NCI-H748 treated with DMSO at 0.1 percent for 48 hours (cell line): ENCODE measurements at regions not wholly inside any gene's neighbourhood (a gene's known extent, or its start where the extent isn't known, plus 50 kb on each side); places are given as distances from the start of the nearest gene placed in this dataset.
"Not testable (repeated sequence)": the region's sequence is repeated elsewhere in the genome, so short reads cannot be mapped to it uniquely, and the experiment has no call there.

Experiments used
- DNase-seq: peaks from one replicate; lab custom pipeline; 2025; lab: John Stamatoyannopoulos, UW

DNA sequence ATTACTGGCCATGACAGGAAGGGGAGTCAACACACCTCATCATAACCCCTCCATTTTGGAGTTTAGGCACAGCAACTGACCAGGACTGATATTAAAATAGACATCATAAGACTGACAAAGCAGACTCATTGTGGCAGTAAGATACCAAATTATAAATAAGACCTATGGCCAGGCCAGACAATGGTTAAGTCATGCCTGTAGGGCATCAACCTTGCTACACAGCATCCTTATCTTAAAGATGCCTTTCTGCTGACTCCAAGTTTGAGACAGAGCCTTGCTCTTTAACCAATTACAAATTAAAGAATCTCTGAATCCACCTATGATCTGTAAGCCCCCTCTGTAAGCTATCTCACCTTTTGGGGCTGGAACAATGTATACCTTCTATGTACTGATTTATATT, 65.5 kb downstream of the VCX2 start:
- no peak for DNase-seq

DNA sequence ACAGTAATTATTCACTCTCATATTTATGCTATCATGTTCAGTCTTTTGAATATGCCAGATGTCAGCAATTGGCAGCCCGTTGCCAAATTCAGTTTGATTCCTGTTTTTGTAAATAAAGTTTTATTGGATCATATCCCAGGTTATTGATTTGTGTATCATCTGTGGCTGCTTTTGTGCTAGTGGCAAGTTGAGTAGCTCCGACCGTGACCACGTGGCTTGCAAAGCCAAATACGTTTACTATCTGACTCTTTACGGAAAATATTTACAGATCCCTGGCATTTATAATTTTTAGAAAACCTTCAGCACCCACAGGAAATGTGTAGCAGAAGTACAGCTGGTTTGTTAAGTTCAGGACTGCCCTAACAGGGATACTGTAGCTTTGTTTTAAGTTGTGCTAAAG, 67.4 kb downstream of the VCX2 start:
- no peak for DNase-seq

DNA sequence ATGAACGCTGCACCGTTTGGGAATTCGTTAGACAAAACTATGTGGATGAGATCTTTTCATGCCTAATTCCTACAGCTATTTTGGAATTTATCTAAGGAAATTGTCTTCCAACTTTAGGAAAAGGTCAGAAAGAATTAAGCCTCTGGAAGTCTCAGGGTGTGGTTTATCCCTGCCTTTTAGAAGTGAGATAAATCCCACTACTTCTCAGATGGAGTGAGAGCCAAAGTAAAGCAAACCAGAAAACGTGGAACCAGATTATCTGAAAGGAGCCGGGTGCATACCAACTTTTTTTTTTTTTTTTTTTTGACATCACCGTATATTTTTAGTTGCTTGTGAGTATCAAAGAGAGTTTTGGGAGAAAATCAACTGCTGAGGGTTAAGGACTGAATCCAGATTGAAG, 79.6 kb downstream of the VCX2 start:
- no peak for DNase-seq

DNA sequence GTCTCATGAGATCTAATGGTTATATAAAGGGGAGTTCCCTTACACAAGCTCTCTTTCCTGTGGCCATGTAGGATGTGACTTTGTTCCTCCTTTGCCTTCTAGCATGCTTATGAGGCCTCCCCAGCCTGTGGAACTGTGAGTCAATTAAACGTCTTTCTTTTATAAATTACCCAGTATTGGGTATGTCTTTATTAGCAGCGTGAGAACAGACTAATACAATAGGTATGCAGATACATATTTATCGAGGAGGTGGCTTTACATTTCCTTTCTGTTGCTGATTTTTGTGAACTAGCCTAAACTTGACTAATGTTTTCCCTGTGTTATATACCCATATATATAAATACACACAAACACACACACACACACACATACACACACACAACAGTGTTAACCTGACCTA, 80.2 kb downstream of the VCX2 start:
- no peak for DNase-seq

DNA sequence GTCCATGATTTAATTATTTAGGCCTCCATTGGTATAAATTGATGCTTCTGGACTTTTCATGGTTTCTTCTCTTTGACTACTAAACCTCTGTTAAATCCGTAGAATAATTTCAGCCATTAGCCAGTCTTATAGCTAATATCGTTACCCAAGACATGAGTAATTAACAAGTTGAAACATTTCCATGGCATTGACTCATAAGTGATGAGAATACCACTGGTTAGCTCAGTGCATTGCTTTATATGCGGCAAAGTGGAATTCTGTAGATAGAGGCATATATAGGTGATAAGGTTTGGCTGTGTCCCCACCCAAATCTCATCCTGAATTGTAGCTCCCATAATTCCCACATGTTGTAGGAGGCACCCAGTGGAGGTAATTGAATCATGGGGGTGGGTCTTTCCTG, 80.6 kb downstream of the VCX2 start:
- no peak for DNase-seq

DNA sequence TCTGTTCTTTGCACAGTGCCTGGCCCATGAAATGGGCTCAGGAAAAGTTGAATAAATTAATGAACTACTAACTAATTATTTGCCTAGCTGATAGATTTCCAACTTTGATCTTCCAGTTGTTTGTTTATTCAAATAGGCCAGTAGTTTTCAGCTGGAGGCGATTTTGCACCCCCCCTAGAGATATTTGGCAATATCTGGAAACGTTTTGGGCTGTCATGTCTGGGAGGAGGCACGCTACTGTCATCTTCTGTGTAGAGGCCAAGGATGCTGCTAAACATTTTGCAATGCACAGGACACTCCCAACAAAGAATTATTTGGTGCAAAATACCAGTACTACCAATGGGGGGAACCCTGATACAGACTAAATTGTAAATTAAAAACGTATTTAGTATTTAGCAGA, 81.9 kb downstream of the VCX2 start:
- DNase-seq, result no peak

DNA sequence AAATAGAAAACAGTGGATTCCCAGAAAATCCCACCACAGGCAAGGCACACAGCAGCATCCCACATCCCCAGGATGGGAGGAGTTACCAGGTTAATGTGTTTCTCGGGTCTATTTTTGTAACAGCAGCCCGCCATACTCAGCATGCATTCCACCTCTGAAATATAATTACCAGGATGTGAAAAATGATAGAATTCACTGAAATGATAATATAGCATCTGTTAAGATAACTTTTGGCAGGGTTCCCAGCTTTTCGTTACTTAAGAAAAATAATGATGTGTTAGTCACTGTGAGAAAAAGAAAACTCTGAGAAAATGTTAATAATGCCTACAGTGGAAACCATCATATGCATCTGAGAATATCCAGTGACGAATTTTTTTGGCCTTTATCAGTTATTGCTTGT, 87.1 kb downstream of the VCX2 start:
- DNase-seq, result no peak

DNA sequence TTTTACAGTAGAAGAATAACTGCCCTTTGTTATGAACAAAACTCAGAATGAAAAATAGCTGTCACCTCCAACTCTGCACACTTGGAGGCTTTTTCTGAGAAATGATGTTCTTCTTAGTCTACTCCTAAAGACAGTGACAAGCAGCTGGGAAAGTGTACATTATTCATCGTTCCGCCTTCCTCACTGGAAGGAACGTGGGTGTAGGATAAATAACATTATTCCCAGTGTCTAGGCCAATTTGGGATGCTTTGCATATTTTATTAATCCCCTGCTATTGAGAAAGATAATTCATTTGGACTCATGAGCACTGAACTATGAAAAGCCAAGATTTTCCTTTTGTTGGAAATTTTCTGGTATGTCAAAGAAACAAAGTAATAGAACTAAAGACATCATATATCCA, 87.8 kb downstream of the VCX2 start:
- DNase-seq, result no peak

DNA sequence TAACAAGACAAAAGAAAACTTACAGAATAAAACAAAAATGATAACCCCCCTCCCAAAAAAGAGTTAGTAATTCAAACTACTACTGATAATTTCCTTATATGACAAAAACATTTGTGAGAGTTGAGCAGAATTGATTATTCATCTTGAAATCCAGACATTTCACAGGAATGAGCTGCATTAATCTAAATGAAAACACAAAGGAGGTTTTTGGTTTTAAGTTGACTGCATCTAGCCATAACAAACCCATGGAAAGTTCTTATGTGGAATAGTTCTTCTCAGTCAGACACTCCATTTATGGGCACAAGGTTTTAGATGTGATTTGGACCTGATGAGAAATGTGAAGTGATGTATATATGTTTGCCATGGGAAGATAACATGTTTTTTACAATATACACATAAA, 95.4 kb downstream of the VCX2 start:
- DNase-seq, result no peak

DNA sequence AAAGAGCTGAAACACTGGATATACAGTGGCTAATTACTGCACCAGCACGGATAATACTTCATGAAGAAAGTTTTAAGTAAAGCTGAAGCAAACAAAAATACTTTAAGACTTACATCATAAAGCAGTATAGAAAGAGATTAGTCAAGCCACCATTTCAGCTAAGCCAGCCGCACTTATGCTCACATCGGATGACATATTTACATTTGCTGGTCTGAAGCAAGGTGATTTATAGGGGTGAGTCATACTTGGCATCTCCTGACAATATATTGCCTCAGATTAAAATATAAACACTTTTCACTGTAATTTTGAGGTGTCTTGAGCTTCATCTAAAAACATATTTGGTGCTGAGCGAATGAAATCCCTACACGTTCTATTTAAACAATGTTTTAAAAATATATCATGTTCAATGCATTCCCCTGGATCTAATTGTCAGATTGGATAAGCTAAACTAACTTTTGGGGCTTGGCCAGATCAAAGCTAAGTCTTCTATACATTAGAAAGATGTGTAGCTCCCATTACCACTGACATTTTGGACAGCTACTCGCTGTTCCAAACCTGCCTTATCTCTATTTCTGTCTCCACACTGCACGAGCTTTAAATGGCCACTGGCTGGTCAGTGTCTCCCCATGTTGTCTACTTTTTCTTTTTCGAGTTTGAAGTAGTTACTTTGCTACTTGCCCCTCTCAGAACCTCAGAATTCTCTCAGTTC, 103.2 kb downstream of the VCX2 start:
- DNase-seq, result no peak

DNA sequence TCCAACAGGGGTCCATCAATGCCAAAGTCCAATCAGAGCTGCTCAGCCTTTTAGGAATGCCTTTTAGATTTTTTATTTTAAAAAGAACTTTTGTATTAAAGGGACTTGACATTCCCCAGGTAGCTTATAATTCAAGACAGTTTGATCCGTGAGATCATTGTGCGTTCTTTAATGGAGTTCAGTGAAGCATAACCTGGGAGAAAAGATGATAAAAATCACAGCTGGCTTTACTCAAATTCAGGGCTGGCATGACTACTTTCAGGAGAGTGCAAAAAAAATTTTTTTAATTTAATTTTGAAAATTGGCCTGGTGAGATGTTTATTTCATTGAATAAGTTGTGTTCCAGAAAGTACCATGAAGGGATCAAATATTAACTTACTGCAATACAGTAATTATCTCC, 118.2 kb downstream of the VCX2 start:
- DNase-seq, result no peak

DNA sequence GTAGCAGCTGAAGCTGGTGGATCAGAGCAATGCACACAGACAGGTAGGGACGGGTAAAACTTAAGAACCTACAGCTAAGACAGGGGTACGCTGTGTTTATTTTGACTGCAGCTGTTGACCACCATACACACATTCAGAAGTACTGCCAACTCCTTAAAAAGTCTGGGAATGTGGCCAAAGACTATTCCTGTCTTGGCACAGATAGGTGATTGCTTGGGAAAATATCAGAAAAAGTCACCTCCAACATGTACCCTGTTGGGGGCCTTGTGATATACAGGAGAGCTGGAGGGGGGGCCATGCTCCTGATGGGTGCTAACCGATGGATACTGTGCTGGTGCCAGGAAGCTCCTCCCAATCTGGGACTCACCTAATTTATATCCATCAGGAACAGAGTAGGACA, 121.2 kb downstream of the VCX2 start:
- no peak for DNase-seq

DNA sequence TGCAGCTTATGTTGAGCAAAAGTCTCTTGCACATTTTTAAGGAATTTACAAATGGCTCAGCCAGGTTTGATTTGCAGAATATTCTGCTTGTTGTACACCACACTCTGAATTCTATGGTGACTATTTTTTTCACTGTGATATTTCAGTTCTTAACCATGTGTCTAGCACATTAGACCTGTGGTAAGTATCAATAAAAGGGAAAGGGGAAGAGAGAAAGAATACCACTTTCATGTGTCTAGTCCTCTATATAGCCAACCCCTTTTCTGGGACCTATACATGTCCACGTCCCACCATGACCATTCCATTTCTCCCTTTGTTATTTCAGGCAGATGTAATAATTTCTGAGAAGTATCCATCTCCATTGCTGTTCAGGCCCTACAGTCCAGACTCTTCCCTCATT, 121.3 kb upstream of the PNPLA4 start:
- DNase-seq, result no peak

DNA sequence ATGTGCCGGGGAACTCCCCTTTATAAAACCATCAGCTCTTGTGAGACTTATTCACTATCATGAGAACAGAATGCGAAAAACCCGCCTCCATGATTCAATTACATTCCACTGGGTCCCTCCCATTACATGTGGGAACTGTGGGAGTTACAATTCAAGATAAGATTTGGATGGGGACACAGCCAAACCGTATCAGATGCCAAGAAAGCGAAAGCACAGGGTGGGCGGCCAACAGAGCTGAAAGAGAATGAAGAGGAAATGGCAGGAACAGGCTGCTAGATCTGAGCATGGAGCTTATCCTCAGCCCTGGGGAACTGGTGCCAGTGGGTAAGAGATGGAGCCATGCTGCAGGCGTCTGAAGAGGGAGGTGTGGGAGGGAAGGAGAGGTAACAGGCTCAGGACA, 117.7 kb upstream of the PNPLA4 start:
- no peak for DNase-seq

DNA sequence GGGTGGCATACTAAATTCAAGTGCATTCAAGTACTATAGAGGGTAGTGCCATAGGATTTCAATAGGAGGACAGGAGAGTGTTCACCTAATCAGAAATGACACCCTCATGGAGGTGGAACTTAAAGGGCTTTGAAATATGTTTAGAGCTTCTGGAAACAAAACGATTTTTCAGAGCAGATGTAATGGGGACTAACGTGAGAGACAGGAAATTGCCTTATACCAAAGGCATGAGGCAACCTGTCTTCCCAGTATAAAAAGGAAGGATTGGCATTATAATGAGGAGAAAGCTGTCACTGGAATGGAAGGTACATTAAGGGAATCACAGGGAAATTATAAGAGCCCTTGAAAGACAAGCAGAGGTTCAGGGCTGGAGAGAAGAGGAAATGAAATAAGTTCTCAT, 116.3 kb upstream of the PNPLA4 start:
- DNase-seq, result no peak

DNA sequence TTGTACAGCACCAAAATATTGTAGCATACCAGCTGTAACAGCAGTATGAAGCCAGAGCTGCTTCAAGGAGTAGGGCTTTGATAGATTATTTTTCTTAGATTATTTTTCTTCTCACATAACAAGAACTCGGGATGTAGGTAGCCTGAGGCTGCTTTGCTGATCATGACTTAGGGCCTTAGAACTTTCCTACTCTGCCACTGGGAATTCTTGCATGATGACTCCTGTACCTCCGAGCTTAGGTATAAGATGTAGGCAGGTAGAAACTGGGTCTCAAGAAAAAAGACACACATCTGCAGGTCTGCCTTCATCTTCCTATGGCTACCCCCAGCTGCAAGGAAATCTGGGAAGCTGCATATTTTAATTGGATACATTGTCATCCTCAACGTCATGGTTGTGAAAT, 115.9 kb upstream of the PNPLA4 start:
- DNase-seq, result no peak

DNA sequence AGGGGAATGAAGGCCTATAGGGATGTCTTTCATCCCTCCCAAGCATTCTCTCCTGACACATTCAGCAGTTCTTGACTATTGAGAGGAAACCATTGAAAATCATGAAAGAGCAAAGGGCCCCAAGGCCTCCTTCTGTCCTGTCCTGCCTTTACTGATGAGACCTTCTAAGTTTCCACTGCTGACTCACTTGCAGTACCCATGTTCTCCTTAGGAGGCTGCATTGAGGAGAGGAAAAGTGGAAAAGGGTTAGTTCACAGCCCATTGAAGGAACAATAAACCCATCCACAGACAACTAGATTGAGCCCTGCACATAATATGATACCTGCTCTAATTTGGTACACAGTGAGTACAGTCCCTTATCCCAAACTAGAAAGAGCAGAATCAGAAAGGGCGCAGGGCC, 115.1 kb upstream of the PNPLA4 start:
- no peak for DNase-seq

DNA sequence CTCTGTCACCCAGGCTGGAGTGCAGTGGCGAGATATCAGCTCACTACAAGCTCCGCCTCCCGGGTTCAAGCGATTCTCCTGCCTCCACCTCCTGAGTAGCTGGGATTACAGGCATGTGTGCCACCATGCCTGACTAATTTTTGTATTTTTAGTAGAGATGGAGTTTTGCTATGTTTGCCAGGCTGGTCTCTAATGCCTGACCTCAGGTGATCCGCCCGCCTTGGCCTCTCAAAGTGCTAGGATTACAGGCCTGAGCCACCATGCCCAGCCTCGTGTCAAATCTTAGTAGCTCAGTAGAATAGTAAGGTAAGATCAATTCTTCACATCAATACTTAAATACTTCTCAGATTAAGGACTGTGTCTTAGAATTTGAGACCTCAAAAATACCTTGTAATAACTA, 112.5 kb upstream of the PNPLA4 start:
- not testable (repeated sequence) for DNase-seq

DNA sequence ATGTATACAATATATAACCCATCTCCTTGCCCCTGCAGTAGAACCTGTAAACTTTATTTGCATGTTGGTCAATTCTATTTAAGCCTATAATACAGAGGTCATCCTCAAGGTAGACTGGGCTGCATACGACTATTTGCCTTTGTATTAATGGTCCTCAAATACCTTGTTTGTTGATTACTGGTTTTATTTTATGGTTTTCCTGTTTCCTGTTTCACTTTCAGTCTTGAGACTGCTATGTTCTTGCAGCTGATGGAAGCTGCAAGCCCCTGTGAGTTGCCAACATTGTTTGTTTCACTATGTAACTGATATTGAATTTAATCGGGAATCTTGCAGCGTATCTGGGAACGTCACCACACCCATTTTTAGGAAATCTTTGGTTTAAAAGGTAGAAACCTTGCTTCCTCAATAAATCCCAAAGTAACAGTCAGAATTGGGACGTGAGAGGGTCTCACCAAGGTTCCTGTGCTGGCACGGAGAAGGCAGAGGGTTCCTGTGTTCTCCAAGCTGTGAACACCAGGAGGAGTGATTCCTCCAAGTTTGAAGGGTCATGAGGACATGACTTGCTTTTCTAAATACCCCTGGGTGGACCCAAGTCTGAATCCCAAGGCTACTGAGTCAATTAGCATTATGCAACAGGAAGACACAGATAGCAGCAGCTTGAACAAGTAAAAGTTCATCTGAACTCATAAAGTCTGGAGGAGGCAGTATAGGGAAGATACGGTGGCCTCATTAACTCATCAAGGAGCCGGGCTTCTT, 110.6 kb upstream of the PNPLA4 start:
- no peak for DNase-seq

DNA sequence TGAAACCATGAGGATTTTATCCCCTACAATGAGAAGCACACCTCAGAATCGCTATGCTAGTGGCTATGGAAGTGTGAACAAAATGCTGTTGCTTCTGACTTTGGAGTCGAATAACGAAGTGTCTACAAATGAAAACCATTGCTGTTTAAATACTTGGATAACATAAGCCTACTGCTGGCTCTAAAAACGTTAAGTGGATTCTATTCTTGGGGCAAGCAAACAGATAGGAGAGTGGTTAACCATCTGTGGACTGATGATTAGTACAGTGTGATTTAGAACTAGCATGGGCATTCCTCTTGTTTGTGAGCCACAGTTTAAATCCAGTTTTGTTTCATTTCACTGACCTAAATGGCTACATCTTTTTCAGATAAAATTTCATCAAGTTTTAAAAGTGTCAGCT, 109.7 kb upstream of the PNPLA4 start:
- DNase-seq, result peak; percentile 55

DNA sequence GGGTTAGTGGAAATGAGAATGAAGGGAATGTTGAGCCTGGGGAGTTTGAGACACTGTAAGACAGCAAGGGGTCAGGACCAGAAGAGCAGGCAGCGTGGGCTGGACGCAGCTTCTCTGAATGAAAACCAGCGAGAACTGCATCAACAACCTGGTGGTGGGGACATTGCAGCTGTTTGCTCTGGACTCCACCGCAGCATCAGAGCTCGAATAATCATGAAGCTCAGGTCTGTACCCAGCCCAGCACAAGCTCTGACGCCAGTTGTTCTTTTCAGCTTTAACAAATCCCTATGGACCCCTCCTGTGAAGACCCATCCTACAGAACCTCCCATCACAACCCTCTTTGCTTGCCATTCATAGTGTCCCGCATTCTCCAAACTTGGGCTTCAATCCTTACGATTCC, 106.8 kb upstream of the PNPLA4 start:
- DNase-seq, result no peak

DNA sequence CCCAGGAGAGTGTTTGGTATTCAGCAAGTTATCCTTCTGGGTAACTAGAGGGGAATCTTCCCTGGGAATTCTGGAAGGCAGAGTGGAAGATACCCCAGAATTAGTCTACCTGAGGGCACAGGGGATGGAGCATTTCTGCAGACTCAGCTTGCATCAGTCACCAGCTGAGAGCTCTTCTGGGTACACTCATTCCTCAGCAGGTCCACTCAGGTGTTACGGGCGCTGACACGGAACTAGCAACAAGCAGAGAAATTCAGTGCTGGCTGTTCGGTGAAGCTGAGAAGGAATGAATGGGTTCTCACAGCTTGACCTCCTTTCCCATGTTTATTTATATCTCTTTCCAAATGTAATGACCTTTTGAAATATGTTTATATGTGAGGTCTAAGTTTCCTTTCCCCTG, 106.0 kb upstream of the PNPLA4 start:
- DNase-seq, result no peak

DNA sequence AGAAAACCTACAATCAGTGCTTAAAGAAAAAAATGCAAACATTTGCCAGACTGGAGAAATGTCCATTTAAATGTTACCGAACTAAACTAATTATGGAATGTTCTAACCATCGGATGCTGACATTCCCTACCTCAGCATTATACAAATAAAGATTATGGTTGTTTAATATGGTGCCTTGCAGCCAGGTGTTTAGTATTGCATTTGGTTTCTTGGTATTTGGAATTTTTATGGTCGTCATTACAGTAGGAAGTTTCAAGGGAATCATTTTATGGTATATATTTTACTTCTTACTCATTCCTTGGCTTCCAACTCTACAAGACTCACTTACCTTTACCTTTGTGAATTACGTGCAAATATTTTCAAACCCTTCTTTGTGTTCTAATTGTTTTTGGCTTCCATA, 103.1 kb upstream of the PNPLA4 start:
- no peak for DNase-seq

DNA sequence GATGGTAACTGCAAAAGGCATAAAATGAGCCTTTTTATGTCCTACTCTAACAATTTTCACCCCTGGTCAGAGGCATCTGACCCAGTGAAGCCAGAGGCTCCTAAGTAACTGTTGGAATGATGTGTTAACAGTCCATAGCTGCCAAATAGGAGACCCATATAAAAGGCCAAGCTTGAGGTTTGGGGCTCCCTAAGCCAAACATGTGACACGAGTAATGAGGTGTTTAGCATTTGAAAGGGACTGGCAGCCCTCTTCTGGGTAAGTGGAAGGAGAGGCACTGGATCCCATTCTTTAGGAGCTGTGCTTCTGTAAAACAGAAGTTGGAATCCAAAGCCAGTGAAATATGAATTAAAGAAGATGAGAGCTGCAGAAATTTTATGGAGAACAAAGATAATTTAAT, 100.6 kb upstream of the PNPLA4 start:
- DNase-seq, result no peak
